ENCODE measurements at regions not wholly inside any gene's neighbourhood (a gene's known extent, or its start where the extent isn't known, plus 50 kb on each side); places are given as distances from the start of the nearest gene placed in this dataset.

- Histone ChIP-seq H3K27me3 (ENCODE audit: insufficient read depth, low read length, poor library complexity) (no peaks in the 10 kb centered on the region), H3K27ac (ENCODE audit: low read length) (no peak overlapping the region), H3K9me3 (ENCODE audit: insufficient read depth, low read length, severe bottlenecking) (no peaks in the 10 kb centered on the region), H3K4me3 (ENCODE audit: low read depth in 1 of 2, low read length in 2 of 2) (no peak overlapping the region), H3K4me1 (ENCODE audit: insufficient read depth, low read length) (no peaks in the 10 kb centered on the region), H4K20me1 (ENCODE audit: insufficient read depth, low read length) (no peaks in the 10 kb centered on the region), H3K79me2 (ENCODE audit: insufficient read depth, low read length) (no peaks in the 10 kb centered on the region), H3K9ac (ENCODE audit: low read depth, low read length) (no peak overlapping the region), H3K36me3 (ENCODE audit: insufficient read depth, low read length) (no peaks in the 10 kb centered on the region), H3K4me2 (ENCODE audit: insufficient read depth, low read length) (no peak overlapping the region), H2AFZ (ENCODE audit: low read depth, low read length) (no peak overlapping the region)
- no peak for DNase-seq
- no peak for TF ChIP-seq EZH2 (IDR thresholded peaks at IDR 0.05; ENCODE audit: borderline replicate concordance, low read depth, low read length, severe bottlenecking)
- TF ChIP-seq, protein P1, sequence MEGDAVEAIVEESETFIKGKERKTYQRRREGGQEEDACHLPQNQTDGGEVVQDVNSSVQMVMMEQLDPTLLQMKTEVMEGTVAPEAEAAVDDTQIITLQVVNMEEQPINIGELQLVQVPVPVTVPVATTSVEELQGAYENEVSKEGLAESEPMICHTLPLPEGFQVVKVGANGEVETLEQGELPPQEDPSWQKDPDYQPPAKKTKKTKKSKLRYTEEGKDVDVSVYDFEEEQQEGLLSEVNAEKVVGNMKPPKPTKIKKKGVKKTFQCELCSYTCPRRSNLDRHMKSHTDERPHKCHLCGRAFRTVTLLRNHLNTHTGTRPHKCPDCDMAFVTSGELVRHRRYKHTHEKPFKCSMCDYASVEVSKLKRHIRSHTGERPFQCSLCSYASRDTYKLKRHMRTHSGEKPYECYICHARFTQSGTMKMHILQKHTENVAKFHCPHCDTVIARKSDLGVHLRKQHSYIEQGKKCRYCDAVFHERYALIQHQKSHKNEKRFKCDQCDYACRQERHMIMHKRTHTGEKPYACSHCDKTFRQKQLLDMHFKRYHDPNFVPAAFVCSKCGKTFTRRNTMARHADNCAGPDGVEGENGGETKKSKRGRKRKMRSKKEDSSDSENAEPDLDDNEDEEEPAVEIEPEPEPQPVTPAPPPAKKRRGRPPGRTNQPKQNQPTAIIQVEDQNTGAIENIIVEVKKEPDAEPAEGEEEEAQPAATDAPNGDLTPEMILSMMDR (IDR thresholded peaks at IDR 0.05; ENCODE audit: borderline replicate concordance, extremely low read depth, low read length, poor library complexity, severe bottlenecking), result no peak
- no peak for ATAC-seq (ENCODE audit: insufficient read depth, low read depth)
These were observed 503.5 kb upstream of the PITX2 start for GRCh38 chr4:111126340-111126739.

GRCh38 chr4:111127841-111128240, 505.0 kb upstream of the PITX2 start:
- no peaks in the 10 kb centered on the region for H3K79me2 ChIP-seq (ENCODE audit: insufficient read depth, low read length)
- TF ChIP-seq EZH2 (IDR thresholded peaks at IDR 0.05; ENCODE audit: borderline replicate concordance, low read depth, low read length, severe bottlenecking), result no peak
- TF ChIP-seq, protein P1 (IDR thresholded peaks at IDR 0.05; ENCODE audit: borderline replicate concordance, extremely low read depth, low read length, poor library complexity, severe bottlenecking), result no peak
- H3K4me1 ChIP-seq (ENCODE audit: insufficient read depth, low read length), result no peaks in the 10 kb centered on the region
- no peak overlapping the region for H3K4me2 ChIP-seq (ENCODE audit: insufficient read depth, low read length)
- no peaks in the 10 kb centered on the region for H3K36me3 ChIP-seq (ENCODE audit: insufficient read depth, low read length)
- H3K27me3 ChIP-seq (ENCODE audit: insufficient read depth, low read length, poor library complexity), result no peaks in the 10 kb centered on the region
- H3K9ac ChIP-seq (ENCODE audit: low read depth, low read length), result no peak overlapping the region
- no peak for DNase-seq
- no peak overlapping the region for H3K27ac ChIP-seq (ENCODE audit: low read length)
- no peak overlapping the region for H3K4me3 ChIP-seq (ENCODE audit: low read depth in 1 of 2, low read length in 2 of 2)
- no peaks in the 10 kb centered on the region for H3K9me3 ChIP-seq (ENCODE audit: insufficient read depth, low read length, severe bottlenecking)
- H2AFZ ChIP-seq (ENCODE audit: low read depth, low read length), result no peak overlapping the region
- no peak for ATAC-seq (ENCODE audit: insufficient read depth, low read depth)
- no peaks in the 10 kb centered on the region for H4K20me1 ChIP-seq (ENCODE audit: insufficient read depth, low read length)

DNA sequence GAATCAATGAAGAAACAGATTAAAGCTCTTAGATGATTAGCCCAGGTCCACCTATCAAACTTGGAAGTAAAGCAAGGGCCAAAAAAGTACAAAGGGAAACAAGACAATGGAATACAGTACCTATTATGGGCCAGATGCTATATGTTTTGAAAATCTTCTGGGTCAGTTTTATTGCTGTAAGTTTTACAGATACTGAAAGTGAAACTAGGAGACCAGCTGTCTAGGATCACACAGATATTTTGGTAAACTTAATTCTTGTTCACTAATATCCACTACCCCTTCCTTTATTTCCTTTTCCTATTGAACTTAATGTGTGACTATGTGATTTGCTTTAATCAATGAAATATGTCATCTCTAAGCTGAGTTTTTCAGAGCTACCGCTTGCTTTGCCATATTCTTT, 505.4 kb upstream of the PITX2 start:
- no peak for TF ChIP-seq EZH2 (IDR thresholded peaks at IDR 0.05; ENCODE audit: borderline replicate concordance, low read depth, low read length, severe bottlenecking)
- H3K27ac ChIP-seq (ENCODE audit: low read length), result no peak overlapping the region
- no peaks in the 10 kb centered on the region for H3K79me2 ChIP-seq (ENCODE audit: insufficient read depth, low read length)
- H3K4me1 ChIP-seq (ENCODE audit: insufficient read depth, low read length), result no peaks in the 10 kb centered on the region
- no peak for DNase-seq
- H3K4me2 ChIP-seq (ENCODE audit: insufficient read depth, low read length), result no peak overlapping the region
- no peak overlapping the region for H3K4me3 ChIP-seq (ENCODE audit: low read depth in 1 of 2, low read length in 2 of 2)
- no peak; the same call in 2 of the 3 replicates for ATAC-seq (ENCODE audit: insufficient read depth, low read depth)
- no peak overlapping the region for H2AFZ ChIP-seq (ENCODE audit: low read depth, low read length)
- H3K27me3 ChIP-seq (ENCODE audit: insufficient read depth, low read length, poor library complexity), result no peaks in the 10 kb centered on the region
- H3K9me3 ChIP-seq (ENCODE audit: insufficient read depth, low read length, severe bottlenecking), result no peaks in the 10 kb centered on the region
- no peaks in the 10 kb centered on the region for H3K36me3 ChIP-seq (ENCODE audit: insufficient read depth, low read length)
- no peak overlapping the region for H3K9ac ChIP-seq (ENCODE audit: low read depth, low read length)
- H4K20me1 ChIP-seq (ENCODE audit: insufficient read depth, low read length), result no peaks in the 10 kb centered on the region

GRCh38 chr4:111136438-111136837, 513.6 kb upstream of the PITX2 start:
- no peaks in the 10 kb centered on the region for H3K4me1 ChIP-seq (ENCODE audit: insufficient read depth, low read length)
- H3K27me3 ChIP-seq (ENCODE audit: insufficient read depth, low read length, poor library complexity), result no peaks in the 10 kb centered on the region
- no peak overlapping the region for H3K4me2 ChIP-seq (ENCODE audit: insufficient read depth, low read length)
- DNase-seq (no peak), ATAC-seq (ENCODE audit: insufficient read depth, low read depth) (no peak)
- H3K36me3 ChIP-seq (ENCODE audit: insufficient read depth, low read length), result no peaks in the 10 kb centered on the region
- H3K79me2 ChIP-seq (ENCODE audit: insufficient read depth, low read length), result no peaks in the 10 kb centered on the region
- H3K9ac ChIP-seq (ENCODE audit: low read depth, low read length), result no peak overlapping the region
- H3K9me3 ChIP-seq (ENCODE audit: insufficient read depth, low read length, severe bottlenecking), result no peaks in the 10 kb centered on the region
- TF ChIP-seq EZH2 (IDR thresholded peaks at IDR 0.05; ENCODE audit: borderline replicate concordance, low read depth, low read length, severe bottlenecking), result no peak
- TF ChIP-seq, protein P1 (IDR thresholded peaks at IDR 0.05; ENCODE audit: borderline replicate concordance, extremely low read depth, low read length, poor library complexity, severe bottlenecking), result peak; percentile 28
- H3K4me3 ChIP-seq (ENCODE audit: low read depth in 1 of 2, low read length in 2 of 2), result no peak overlapping the region
- no peak overlapping the region for H3K27ac ChIP-seq (ENCODE audit: low read length)
- no peaks in the 10 kb centered on the region for H4K20me1 ChIP-seq (ENCODE audit: insufficient read depth, low read length)
- no peak overlapping the region for H2AFZ ChIP-seq (ENCODE audit: low read depth, low read length)

All from DND-41 (cell line).